HEK293 (cell line): ENCODE measurements at regions not wholly inside any gene's neighbourhood (a gene's known extent, or its start where the extent isn't known, plus 50 kb on each side); places are given as distances from the start of the nearest gene placed in this dataset.

Experiments used
- EGR2 ChIP-seq: fragments of 450-650 bp; formaldehyde crosslinking; IDR thresholded peaks from 2 replicates; pipeline ENCODE4 v1.5.1; 2016; ENCODE audit warnings: low read depth, missing biosample characterization, missing genetic modification characterization
- KLF9 ChIP-seq: fragments of 450-650 bp; formaldehyde crosslinking; IDR thresholded peaks from 2 replicates; pipeline ENCODE4 v1.5.1; 2016; ENCODE audit warnings: missing biosample characterization, missing genetic modification characterization, low read depth
- MYNN ChIP-seq: fragments of 450-650 bp; formaldehyde crosslinking; IDR thresholded peaks from 2 replicates; pipeline ENCODE4 v1.5.1; 2016; ENCODE audit warnings: missing biosample characterization, missing genetic modification characterization, borderline replicate concordance
- SP7 ChIP-seq: fragments of 450-650 bp; formaldehyde crosslinking; IDR thresholded peaks from 2 replicates; pipeline ENCODE4 v1.5.1; 2016; ENCODE audit warnings: missing biosample characterization, missing genetic modification characterization
- ZBTB20 ChIP-seq: fragments of 450-650 bp; formaldehyde crosslinking; IDR thresholded peaks from 2 replicates; pipeline ENCODE4 v1.5.1; 2016; ENCODE audit warnings: missing biosample characterization, missing genetic modification characterization
- ZNF266 ChIP-seq: fragments of 450-650 bp; formaldehyde crosslinking; IDR thresholded peaks from 2 replicates; pipeline ENCODE4 v1.5.1; 2016; ENCODE audit warnings: missing biosample characterization, missing genetic modification characterization, low read depth
- ZNF366 ChIP-seq: fragments of 450-650 bp; formaldehyde crosslinking; conservative IDR thresholded peaks from 2 replicates; pipeline ENCODE4 v1.5.1; 2016; ENCODE audit warnings: missing biosample characterization, missing genetic modification characterization
- ZNF558 ChIP-seq: fragments of 450-650 bp; formaldehyde crosslinking; IDR thresholded peaks from 2 replicates; pipeline ENCODE4 v1.5.1; 2016; ENCODE audit warnings: missing biosample characterization, missing genetic modification characterization
- ZNF76 ChIP-seq: fragments of 450-650 bp; formaldehyde crosslinking; IDR thresholded peaks from 2 replicates; pipeline ENCODE4; 2016; ENCODE audit warnings: low read depth, missing biosample characterization, missing genetic modification characterization, borderline replicate concordance
- ZNF785 ChIP-seq: fragments of 450-650 bp; formaldehyde crosslinking; IDR thresholded peaks from 2 replicates; pipeline ENCODE4 v1.5.1; 2016; ENCODE audit warnings: missing biosample characterization, missing genetic modification characterization
- TF ChIP-seq, protein P1 (sequence below): fragments of 450-650 bp; formaldehyde crosslinking; IDR thresholded peaks from 2 replicates; pipeline ENCODE4 v1.5.1; 2016; ENCODE audit warnings: missing biosample characterization, missing genetic modification characterization
- TF ChIP-seq, protein P2 (sequence below): fragments of 450-650 bp; formaldehyde crosslinking; IDR thresholded peaks from 2 replicates; pipeline ENCODE4 v1.5.1; 2016; ENCODE audit warnings: missing biosample characterization, missing genetic modification characterization

DNA sequence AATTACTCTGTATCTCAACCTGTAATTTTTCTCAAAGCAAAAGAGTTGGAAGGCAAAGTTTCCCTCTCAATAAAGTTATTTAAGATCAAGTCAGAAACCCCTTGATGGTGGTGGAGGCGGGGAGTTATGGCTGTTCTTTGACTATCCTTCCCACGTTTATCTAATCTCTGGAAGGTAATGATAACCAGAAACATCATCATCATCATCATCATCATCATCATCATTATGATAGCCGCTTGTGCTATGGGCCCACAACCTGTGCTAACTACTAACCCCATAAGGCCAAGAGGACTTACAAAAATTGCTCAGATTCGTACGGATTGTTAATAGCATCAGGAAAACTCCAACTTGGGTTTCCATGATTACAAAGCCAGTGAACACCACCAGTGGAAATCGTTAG lies 502.3 kb downstream of the SH2D4B start:
- TF ChIP-seq EGR2 (tag by site-specific recombination): no peak
- TF ChIP-seq ZNF785: no peak
- TF ChIP-seq, protein P1, sequence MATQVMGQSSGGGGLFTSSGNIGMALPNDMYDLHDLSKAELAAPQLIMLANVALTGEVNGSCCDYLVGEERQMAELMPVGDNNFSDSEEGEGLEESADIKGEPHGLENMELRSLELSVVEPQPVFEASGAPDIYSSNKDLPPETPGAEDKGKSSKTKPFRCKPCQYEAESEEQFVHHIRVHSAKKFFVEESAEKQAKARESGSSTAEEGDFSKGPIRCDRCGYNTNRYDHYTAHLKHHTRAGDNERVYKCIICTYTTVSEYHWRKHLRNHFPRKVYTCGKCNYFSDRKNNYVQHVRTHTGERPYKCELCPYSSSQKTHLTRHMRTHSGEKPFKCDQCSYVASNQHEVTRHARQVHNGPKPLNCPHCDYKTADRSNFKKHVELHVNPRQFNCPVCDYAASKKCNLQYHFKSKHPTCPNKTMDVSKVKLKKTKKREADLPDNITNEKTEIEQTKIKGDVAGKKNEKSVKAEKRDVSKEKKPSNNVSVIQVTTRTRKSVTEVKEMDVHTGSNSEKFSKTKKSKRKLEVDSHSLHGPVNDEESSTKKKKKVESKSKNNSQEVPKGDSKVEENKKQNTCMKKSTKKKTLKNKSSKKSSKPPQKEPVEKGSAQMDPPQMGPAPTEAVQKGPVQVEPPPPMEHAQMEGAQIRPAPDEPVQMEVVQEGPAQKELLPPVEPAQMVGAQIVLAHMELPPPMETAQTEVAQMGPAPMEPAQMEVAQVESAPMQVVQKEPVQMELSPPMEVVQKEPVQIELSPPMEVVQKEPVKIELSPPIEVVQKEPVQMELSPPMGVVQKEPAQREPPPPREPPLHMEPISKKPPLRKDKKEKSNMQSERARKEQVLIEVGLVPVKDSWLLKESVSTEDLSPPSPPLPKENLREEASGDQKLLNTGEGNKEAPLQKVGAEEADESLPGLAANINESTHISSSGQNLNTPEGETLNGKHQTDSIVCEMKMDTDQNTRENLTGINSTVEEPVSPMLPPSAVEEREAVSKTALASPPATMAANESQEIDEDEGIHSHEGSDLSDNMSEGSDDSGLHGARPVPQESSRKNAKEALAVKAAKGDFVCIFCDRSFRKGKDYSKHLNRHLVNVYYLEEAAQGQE (tag by site-specific recombination): no peak
- no peak for TF ChIP-seq ZNF266
- TF ChIP-seq, protein P2, sequence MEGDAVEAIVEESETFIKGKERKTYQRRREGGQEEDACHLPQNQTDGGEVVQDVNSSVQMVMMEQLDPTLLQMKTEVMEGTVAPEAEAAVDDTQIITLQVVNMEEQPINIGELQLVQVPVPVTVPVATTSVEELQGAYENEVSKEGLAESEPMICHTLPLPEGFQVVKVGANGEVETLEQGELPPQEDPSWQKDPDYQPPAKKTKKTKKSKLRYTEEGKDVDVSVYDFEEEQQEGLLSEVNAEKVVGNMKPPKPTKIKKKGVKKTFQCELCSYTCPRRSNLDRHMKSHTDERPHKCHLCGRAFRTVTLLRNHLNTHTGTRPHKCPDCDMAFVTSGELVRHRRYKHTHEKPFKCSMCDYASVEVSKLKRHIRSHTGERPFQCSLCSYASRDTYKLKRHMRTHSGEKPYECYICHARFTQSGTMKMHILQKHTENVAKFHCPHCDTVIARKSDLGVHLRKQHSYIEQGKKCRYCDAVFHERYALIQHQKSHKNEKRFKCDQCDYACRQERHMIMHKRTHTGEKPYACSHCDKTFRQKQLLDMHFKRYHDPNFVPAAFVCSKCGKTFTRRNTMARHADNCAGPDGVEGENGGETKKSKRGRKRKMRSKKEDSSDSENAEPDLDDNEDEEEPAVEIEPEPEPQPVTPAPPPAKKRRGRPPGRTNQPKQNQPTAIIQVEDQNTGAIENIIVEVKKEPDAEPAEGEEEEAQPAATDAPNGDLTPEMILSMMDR (tag by site-specific recombination): no peak
- TF ChIP-seq ZBTB20 (tag by site-specific recombination): no peak
- TF ChIP-seq ZNF558: no peak
- no peak for TF ChIP-seq ZNF366
- no peak for TF ChIP-seq MYNN (tag by site-specific recombination)
- TF ChIP-seq KLF9 (tag by site-specific recombination): no peak
- no peak for TF ChIP-seq ZNF76
- TF ChIP-seq SP7 (tag by site-specific recombination): no peak
